Urinary bladder (tissue), 3 donors: ENCODE measurements at regions not wholly inside any gene's neighbourhood (a gene's known extent, or its start where the extent isn't known, plus 50 kb on each side); places are given as distances from the start of the nearest gene placed in this dataset.
A peak's percentile ranks its signal among the peaks of the same experiment; 100 is the strongest.

Experiments
- DNase-seq: peaks from one replicate; pipeline ENCODE4 v3.0.0-alpha.2; 2015; ENCODE audit errors: extremely low spot score
- H3K27ac ChIP-seq: one replicate; pipeline ENCODE4 v1.5.1; 2013; ENCODE audit warnings: low read depth, mild to moderate bottlenecking, moderate library complexity
- H3K36me3 ChIP-seq: one replicate; pipeline ENCODE4 v1.6.1; 2013; ENCODE audit warnings: mild to moderate bottlenecking, moderate library complexity; ENCODE audit not compliant: insufficient read depth
- H3K4me1 ChIP-seq: one replicate; pipeline ENCODE4 v1.6.1; 2013; ENCODE audit warnings: mild to moderate bottlenecking, moderate library complexity; ENCODE audit not compliant: insufficient read depth
- H3K4me3 ChIP-seq: one replicate; pipeline ENCODE4 v1.5.1; 2013; ENCODE audit warnings: low read depth, low read length
- WGBS: extraction: QIAGEN DNeasy Blood & Tissue Kit; methylation state at CpG from one replicate; pipeline ENCODE4 v1.1.7; 2013; 5-methylcytosine and 5-hydroxymethylcytosine counted together
- donor health status: healthy with polysubstance abuse.
- donor health status: healthy.

- 94% methylated on average over 3 of the region's 3 CpGs for WGBS
- no peak overlapping the region for H3K4me3 ChIP-seq
- no peak for DNase-seq
These were observed 341.3 kb downstream of the RWDD3 start for GRCh38 chr1:95575291-95575690.

DNA sequence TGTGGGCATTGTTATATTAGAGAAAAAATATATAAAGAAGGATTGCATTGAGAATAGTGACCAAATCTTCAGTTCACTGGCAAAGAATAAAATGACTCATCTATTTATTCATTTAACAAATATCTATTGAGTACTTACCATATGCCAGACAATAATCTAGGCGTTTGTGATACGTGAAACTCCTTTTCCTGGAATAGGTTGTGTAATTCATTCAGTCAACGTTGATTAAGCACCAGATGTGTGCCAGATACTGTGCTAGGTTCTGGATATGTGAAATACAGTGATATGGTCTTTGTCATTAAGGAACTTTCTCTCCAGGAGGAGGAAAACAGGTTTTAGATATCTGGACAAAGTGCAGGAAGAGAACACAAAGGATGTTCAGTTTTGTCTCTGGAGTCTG lies 344.5 kb downstream of the RWDD3 start:
- WGBS, result 63% methylated on average over 3 of the region's 3 CpGs
- Histone ChIP-seq H3K4me1 (no peaks in the 10 kb centered on the region), H3K27ac (no peak overlapping the region), H3K4me3 (no peak overlapping the region), H3K36me3 (no peaks in the 10 kb centered on the region)
- no peak for DNase-seq

More at GRCh38 chr1:95575291-95575690, 341.3 kb downstream of the RWDD3 start:
- no peaks in the 10 kb centered on the region for H3K36me3 ChIP-seq
- no peaks in the 10 kb centered on the region for H3K4me1 ChIP-seq
- H3K27ac ChIP-seq, result no peak overlapping the region

DNA sequence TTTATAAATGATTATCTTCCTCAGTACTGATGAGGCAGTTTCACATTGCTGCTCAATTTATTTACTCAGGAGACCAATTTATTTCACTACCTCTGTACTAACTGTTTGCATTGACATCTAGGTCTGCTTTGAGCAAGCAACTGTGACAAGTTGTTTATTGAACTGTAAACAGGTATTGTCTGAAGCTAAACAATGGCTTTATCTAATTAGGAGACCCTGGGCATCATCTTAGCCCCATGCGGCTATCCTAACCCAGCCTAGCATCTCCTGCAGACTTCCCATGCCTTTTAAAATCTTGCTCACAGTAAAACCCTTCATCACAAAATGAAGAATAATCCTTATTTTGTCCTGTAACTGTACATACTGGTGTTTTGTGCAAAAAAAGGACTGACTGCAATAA lies 348.2 kb downstream of the RWDD3 start:
- DNase-seq, result no peak
- Histone ChIP-seq H3K36me3 (no peaks in the 10 kb centered on the region), H3K4me1 (no peaks in the 10 kb centered on the region), H3K4me3 (no peak overlapping the region), H3K27ac (no peak overlapping the region)
- 91% methylated on average over 1 of the region's 1 CpG for WGBS

DNA sequence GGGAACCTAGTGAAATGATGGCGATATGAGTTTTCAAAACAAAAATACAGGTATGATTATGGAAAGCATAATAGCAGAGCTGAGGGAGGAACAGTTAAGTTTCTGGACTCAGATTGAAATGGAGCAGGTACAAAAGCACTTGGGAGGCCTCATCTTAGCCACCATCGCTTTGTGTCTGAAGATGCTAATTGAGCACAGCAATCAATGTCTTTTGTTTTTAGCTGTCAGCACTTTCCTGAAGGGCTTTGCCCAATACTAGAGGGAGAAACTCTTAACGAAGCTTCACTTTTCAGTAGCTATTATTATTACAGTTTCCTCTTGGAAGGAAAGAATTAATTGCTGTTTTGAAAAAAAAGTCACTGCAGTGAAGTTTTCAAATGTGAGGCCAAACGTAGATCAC lies 348.7 kb downstream of the RWDD3 start:
- 82% methylated on average over 4 of the region's 4 CpGs for WGBS
- no peak for DNase-seq
- no peaks in the 10 kb centered on the region for H3K4me1 ChIP-seq

DNA sequence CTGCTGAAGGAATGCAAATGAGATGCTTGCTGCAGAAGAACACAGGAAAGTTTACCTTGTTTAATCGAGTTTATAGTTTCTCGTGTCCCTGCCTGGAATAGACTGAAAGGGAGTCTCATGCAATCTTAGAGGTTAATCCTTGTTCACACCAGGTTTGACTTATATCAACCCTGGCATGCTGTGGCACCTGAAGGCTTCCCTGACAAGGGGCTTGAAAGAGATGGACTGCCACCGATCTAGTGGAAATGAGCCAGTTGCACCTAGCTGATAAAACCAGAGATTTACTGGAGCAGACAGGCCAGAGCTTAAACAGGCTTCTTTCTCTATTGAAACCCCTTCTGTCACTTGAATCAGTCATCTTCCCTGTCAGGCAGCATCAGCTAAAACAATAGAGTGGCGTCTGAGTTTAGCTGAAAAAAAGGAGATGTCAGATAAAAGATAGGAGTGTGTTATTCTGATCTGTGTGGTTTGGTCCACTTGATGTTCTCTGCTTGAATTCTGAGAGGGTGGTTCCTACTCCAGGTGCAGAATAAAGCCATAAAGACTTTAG lies 349.7 kb downstream of the RWDD3 start:
- H3K27ac ChIP-seq, result no peak overlapping the region
- H3K36me3 ChIP-seq, result no peaks in the 10 kb centered on the region
- H3K4me1 ChIP-seq, result no peaks in the 10 kb centered on the region
- DNase-seq, result no peak
- H3K4me3 ChIP-seq, result no peak overlapping the region
- WGBS, result 73% methylated on average over 4 of the region's 4 CpGs

More for the DNA sequence above, 348.7 kb downstream of the RWDD3 start:
- Histone ChIP-seq H3K27ac (no peak overlapping the region), H3K4me3 (no peak overlapping the region), H3K36me3 (no peaks in the 10 kb centered on the region)

- Histone ChIP-seq H3K27ac (no peak overlapping the region), H3K4me1 (no peaks in the 10 kb centered on the region), H3K36me3 (no peaks in the 10 kb centered on the region), H3K4me3 (no peak overlapping the region)
- DNase-seq, result no peak
- WGBS, result 92% methylated on average over 4 of the region's 4 CpGs
These were observed 350.3 kb downstream of the RWDD3 start for GRCh38 chr1:95584315-95584714.

DNA sequence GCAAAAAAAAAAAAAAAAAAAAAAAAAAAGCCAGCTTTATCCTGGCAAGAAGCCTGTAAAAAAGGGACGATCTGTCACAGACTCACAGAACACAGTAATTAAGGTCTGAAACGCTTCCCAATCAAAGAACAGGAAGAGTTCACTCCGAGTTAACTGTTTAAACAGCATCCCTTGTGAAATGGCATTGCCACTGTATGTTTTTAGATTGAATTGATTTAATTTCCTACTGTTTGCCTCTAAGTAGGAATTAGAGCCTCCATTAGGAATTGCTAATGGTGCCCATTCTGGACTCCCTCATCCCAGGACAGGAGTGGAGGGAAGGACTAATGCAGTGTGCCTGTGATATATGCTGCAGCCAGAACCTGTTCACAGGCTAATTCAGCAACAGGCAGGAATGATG lies 370.8 kb downstream of the RWDD3 start:
- no peak overlapping the region for H3K4me3 ChIP-seq
- no peak overlapping the region for H3K27ac ChIP-seq
- 50% methylated on average over 3 of the region's 3 CpGs for WGBS
- DNase-seq, result peak; percentile 5
- H3K4me1 ChIP-seq, result no peaks in the 10 kb centered on the region
- no peaks in the 10 kb centered on the region for H3K36me3 ChIP-seq

DNA sequence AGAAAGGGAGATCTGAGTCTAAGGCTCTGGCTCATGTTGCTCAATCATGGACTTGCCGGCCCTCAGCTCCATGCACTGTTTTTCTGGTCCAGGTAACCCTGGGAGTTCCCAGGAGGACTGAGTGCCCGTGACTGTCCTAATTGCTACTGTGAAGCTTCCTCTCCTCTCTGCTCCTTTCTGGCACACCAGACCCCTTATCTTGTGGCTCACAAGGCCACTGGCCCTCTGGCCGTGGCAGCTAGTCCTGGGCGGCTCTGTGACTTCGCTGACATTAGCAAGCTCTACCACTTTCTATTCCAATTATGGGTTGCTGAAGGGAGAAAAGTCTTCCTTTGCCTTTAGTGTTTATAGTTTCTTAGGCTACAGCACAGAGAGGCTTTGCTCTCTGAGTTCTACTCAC lies 380.2 kb downstream of the RWDD3 start:
- WGBS, result 95% methylated on average over 5 of the region's 5 CpGs
- Histone ChIP-seq H3K4me1 (no peaks in the 10 kb centered on the region), H3K4me3 (no peak overlapping the region), H3K27ac (no peak overlapping the region), H3K36me3 (no peaks in the 10 kb centered on the region)
- DNase-seq, result no peak

- no peak for DNase-seq
- 85% methylated on average over 3 of the region's 3 CpGs for WGBS
- Histone ChIP-seq H3K27ac (no peak overlapping the region), H3K4me3 (no peak overlapping the region), H3K36me3 (no peaks in the 10 kb centered on the region), H3K4me1 (no peaks in the 10 kb centered on the region)
These were observed 381.4 kb downstream of the RWDD3 start for GRCh38 chr1:95615421-95615820.

- 97% methylated on average over 5 of the region's 5 CpGs for WGBS
- H3K4me3 ChIP-seq, result no peak overlapping the region
- no peak overlapping the region for H3K27ac ChIP-seq
- no peaks in the 10 kb centered on the region for H3K36me3 ChIP-seq
- no peaks in the 10 kb centered on the region for H3K4me1 ChIP-seq
- no peak for DNase-seq
These were observed 386.1 kb downstream of the RWDD3 start for GRCh38 chr1:95620076-95620475.

GRCh38 chr1:95622609-95623008 lies 388.6 kb downstream of the RWDD3 start:
- H3K4me1 ChIP-seq, result no peaks in the 10 kb centered on the region
- 77% methylated on average over 5 of the region's 5 CpGs for WGBS
- no peak overlapping the region for H3K27ac ChIP-seq
- no peak for DNase-seq
- H3K4me3 ChIP-seq, result no peak overlapping the region
- H3K36me3 ChIP-seq, result no peaks in the 10 kb centered on the region

- WGBS, result 98% methylated on average over 1 of the region's 1 CpG
- Histone ChIP-seq H3K4me1 (no peaks in the 10 kb centered on the region), H3K36me3 (no peaks in the 10 kb centered on the region), H3K4me3 (no peak overlapping the region), H3K27ac (no peak overlapping the region)
- no peak for DNase-seq
These were observed 391.2 kb downstream of the RWDD3 start for GRCh38 chr1:95625224-95625623.

DNA sequence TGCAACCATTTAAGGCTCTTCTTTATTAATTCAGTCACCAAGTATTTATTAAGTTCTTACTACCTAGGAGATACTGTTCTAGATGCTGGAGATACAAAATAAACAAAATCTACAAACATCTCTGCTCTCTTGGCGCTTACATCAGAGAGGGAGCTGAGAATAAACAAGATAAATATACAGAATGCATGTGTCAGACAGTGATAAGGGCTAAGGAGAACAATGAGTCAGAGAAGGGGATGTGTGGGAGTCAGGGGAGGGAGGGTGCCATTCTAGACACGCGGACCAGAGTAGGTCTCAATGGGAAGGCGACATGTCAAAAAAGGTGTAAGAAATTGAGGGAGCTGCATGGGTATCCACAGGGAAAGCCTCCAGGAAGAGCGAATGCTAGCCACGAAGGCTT lies 393.2 kb downstream of the RWDD3 start:
- no peak for DNase-seq
- H3K36me3 ChIP-seq, result no peaks in the 10 kb centered on the region
- no peak overlapping the region for H3K27ac ChIP-seq
- H3K4me3 ChIP-seq, result no peak overlapping the region
- WGBS, result 81% methylated on average over 6 of the region's 6 CpGs
- H3K4me1 ChIP-seq, result no peaks in the 10 kb centered on the region

- Histone ChIP-seq H3K27ac (no peak overlapping the region), H3K4me1 (no peaks in the 10 kb centered on the region), H3K4me3 (no peak overlapping the region), H3K36me3 (no peaks in the 10 kb centered on the region)
- 96% methylated on average over 3 of the region's 3 CpGs for WGBS
- no peak for DNase-seq
These were observed 397.7 kb downstream of the RWDD3 start for GRCh38 chr1:95631695-95632094.

DNA sequence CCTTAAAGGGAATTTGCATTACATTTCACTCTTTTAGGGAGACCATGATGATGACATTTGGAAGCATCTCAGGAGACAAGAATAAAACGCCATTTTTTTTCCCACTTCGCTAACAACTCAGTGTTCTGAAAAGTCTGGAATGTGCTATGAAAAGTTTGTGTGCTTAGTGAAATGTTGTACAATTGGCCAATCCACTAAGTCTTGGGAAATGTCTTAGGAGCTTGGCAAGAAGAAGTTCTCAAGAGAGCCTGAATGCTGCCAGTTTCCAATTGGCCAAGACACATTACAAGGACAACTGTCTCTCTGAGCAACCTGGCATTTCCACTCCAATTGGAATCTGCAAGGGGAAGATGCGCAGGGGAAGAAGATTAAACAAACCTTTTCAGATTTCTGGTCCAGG lies 401.8 kb downstream of the RWDD3 start:
- DNase-seq, result no peak
- WGBS, result 92% methylated on average over 3 of the region's 3 CpGs

More for the DNA sequence above, 401.8 kb downstream of the RWDD3 start:
- H3K4me3 ChIP-seq, result no peak overlapping the region
- H3K4me1 ChIP-seq, result no peaks in the 10 kb centered on the region
- H3K27ac ChIP-seq, result no peak overlapping the region
- no peaks in the 10 kb centered on the region for H3K36me3 ChIP-seq
